A549 (cell line): ENCODE measurements at regions not wholly inside any gene's neighbourhood (a gene's known extent, or its start where the extent isn't known, plus 50 kb on each side); places are given as distances from the start of the nearest gene placed in this dataset.

Source experiments
- ATAC-seq, 2 experiments: fragments of 200-7000 bp in 1 of 2; fragments of >200 bp in 1 of 2; cut with Nextera tagmentation in 1 of 2; cut with Tn5 transposase in 1 of 2; 3 replicates each; pipeline versions ENCODE4 v1.8.0 to v1.9.1; 2018 to 2020; ENCODE audit warnings: mild to moderate bottlenecking in 1 of 2, moderate library complexity in 1 of 2
- CTCF ChIA-PET: fragments of 300-600 bp; sonication (Branson Sonifier 250); formaldehyde crosslinking; extraction: SDS; loops from one replicate; lab custom pipeline; 2021; ENCODE audit warnings: antibody characterized with exemption, inconsistent platforms; lab: Yijun Ruan, JAX
- POLR2A ChIA-PET: fragments of 350-600 bp; formaldehyde crosslinking; extraction: SDS; loops from one replicate; lab custom pipeline; 2021; ENCODE audit warnings: antibody characterized with exemption, inconsistent platforms; lab: Yijun Ruan, JAX
- DNase-seq, 2 experiments: peaks; one replicate each; pipeline versions ENCODE4 v3.0.0 to v3.0.0-alpha.2; 2011 to 2016; ENCODE audit warnings: low read depth in 1 of 2, low spot score in 1 of 2
- FAIRE-seq: peaks from 2 replicates; lab custom pipeline; 2011; peaks lifted over from hg19 to GRCh38; lab: Jason Lieb, UNC
- H3K27ac ChIP-seq, 2 experiments: fragments of >200 bp; sonication (Bioruptor Twin); formaldehyde crosslinking; 3 replicates each; pipeline ENCODE4 v1.5.1; 2016 to 2017
- H3K4me1 ChIP-seq: fragments of >200 bp; sonication (Bioruptor Twin); formaldehyde crosslinking; 3 replicates; pipeline ENCODE4 v1.6.1; 2016
- H3K4me2 ChIP-seq: fragments of >200 bp; sonication (Bioruptor Twin); formaldehyde crosslinking; 3 replicates; pipeline ENCODE4 v1.6.1; 2016
- H3K4me3 ChIP-seq: fragments of >200 bp; sonication (Bioruptor Twin); formaldehyde crosslinking; 3 replicates; pipeline ENCODE4 v1.5.1; 2016
- H3K9me3 ChIP-seq: fragments of >200 bp; sonication (Bioruptor Twin); formaldehyde crosslinking; 3 replicates; pipeline ENCODE4 v1.6.1; 2016
- CHD4 ChIP-seq: fragments of 200-600 bp; sonication (generic); IDR thresholded peaks from 2 replicates; pipeline ENCODE4 v1.6.1; 2016; ENCODE audit warnings: antibody characterized with exemption, mild to moderate bottlenecking, borderline replicate concordance
- CTCF ChIP-seq: fragments of >200 bp; sonication (Bioruptor Twin); formaldehyde crosslinking; IDR thresholded peaks from 3 replicates; pipeline ENCODE4 v1.5.1; 2016
- E2F6 ChIP-seq: IDR thresholded peaks from 2 replicates; pipeline ENCODE4 v1.6.1; 2012; ENCODE audit warnings: low read depth, borderline replicate concordance
- EHF ChIP-seq: fragments of 250-450 bp; sonication (Bioruptor Pico); IDR thresholded peaks from 2 replicates; pipeline ENCODE4 v1.5.0; 2020; ENCODE audit warnings: mild to moderate bottlenecking
- EHMT2 ChIP-seq: fragments of 200-600 bp; sonication (generic); IDR thresholded peaks from 2 replicates; pipeline ENCODE4 v1.6.1; 2016; ENCODE audit warnings: antibody characterized with exemption, low read depth, mild to moderate bottlenecking, moderate library complexity
- ESRRA ChIP-seq: fragments of 150-350 bp; IDR thresholded peaks from 2 replicates; pipeline ENCODE4 v1.6.1; 2014; ENCODE audit warnings: mild to moderate bottlenecking, low read length, borderline replicate concordance
- FOXS1 ChIP-seq: fragments of 250-450 bp; sonication (Bioruptor Pico); IDR thresholded peaks from 2 replicates; pipeline ENCODE4 v1.5.0; 2020; ENCODE audit warnings: mild to moderate bottlenecking, moderate library complexity
- HMGXB4 ChIP-seq: fragments of 250-450 bp; sonication (Bioruptor Pico); IDR thresholded peaks from 2 replicates; pipeline ENCODE4 v1.5.0; 2021; ENCODE audit warnings: mild to moderate bottlenecking, moderate library complexity, borderline replicate concordance
- JUNB ChIP-seq: fragments of >200 bp; sonication (Bioruptor Twin); formaldehyde crosslinking; IDR thresholded peaks from 2 replicates; pipeline ENCODE4 v1.6.1; 2016
- KDM1A ChIP-seq: fragments of 200-600 bp; sonication (generic); IDR thresholded peaks from 2 replicates; pipeline ENCODE4 v1.6.1; 2016; ENCODE audit warnings: low read depth, mild to moderate bottlenecking
- KDM5A ChIP-seq: fragments of 200-600 bp; sonication (generic); IDR thresholded peaks from 2 replicates; pipeline ENCODE4 v1.6.1; 2016; ENCODE audit warnings: antibody characterized with exemption, mild to moderate bottlenecking
- MAFK ChIP-seq: fragments of 450-650 bp; IDR thresholded peaks from 2 replicates; pipeline ENCODE4 v1.6.1; 2014; ENCODE audit not compliant: partially characterized antibody
- MAX ChIP-seq: IDR thresholded peaks from 2 replicates; pipeline ENCODE4 v1.6.1; 2012
- MAZ ChIP-seq: fragments of 150-350 bp; IDR thresholded peaks from 2 replicates; pipeline ENCODE4 v1.6.1; 2014; ENCODE audit warnings: antibody characterized with exemption, low read depth, low read length, borderline replicate concordance
- MYC ChIP-seq: IDR thresholded peaks from 2 replicates; pipeline ENCODE4 v1.6.1; 2012; ENCODE audit warnings: mild to moderate bottlenecking, inconsistent platforms, low read length, improper control_type of control experiment, borderline replicate concordance
- NPAS2 ChIP-seq: fragments of 250-450 bp; sonication (Bioruptor Pico); IDR thresholded peaks from 2 replicates; pipeline ENCODE4 v1.8.0; 2022; ENCODE audit warnings: mild to moderate bottlenecking, moderate library complexity, borderline replicate concordance
- NR3C1 ChIP-seq: fragments of >200 bp; sonication (Bioruptor Twin); formaldehyde crosslinking; IDR thresholded peaks from 3 replicates; pipeline ENCODE4 v1.6.1; 2017
- PBX3 ChIP-seq: IDR thresholded peaks from 2 replicates; pipeline ENCODE4 v1.6.1; 2012
- RAD21 ChIP-seq, 2 experiments: fragments of >200 bp in 1 of 2; sonication (Bioruptor Twin) in 1 of 2; formaldehyde crosslinking in 1 of 2; IDR thresholded peaks in 1 of 2; conservative IDR thresholded peaks in 1 of 2; 2 replicates in 1 of 2; 3 replicates in 1 of 2; pipeline ENCODE4 v1.6.1; 2012 to 2018; ENCODE audit warnings: inconsistent platforms in 1 of 2
- RARB ChIP-seq: fragments of 250-450 bp; sonication (Bioruptor Pico); IDR thresholded peaks from 2 replicates; pipeline ENCODE4 v1.8.0; 2021; ENCODE audit warnings: mild to moderate bottlenecking, moderate library complexity
- RCOR1 ChIP-seq: fragments of 150-350 bp; IDR thresholded peaks from 2 replicates; pipeline ENCODE4 v1.6.1; 2014; ENCODE audit warnings: antibody characterized with exemption, low read length, low read depth
- RNF2 ChIP-seq: fragments of 200-600 bp; sonication (generic); IDR thresholded peaks from 2 replicates; pipeline ENCODE4 v1.6.1; 2016; ENCODE audit warnings: low read depth, mild to moderate bottlenecking, antibody characterized with exemption, moderate library complexity, borderline replicate concordance
- SREBF2 ChIP-seq: fragments of 450-650 bp; IDR thresholded peaks from 2 replicates; pipeline ENCODE4 v1.6.1; 2014; ENCODE audit warnings: mild to moderate bottlenecking, moderate library complexity
- TP53 ChIP-seq: fragments of 250-450 bp; sonication (Bioruptor Pico); IDR thresholded peaks from 2 replicates; pipeline ENCODE4 v1.5.0; 2021; ENCODE audit warnings: mild to moderate bottlenecking, moderate library complexity
- ZC3H11A ChIP-seq: fragments of 450-650 bp; IDR thresholded peaks from 2 replicates; pipeline ENCODE4 v1.6.1; 2014; ENCODE audit warnings: antibody characterized with exemption, mild to moderate bottlenecking
- ZNF302 ChIP-seq: fragments of 250-450 bp; sonication (Bioruptor Pico); IDR thresholded peaks from 2 replicates; pipeline ENCODE4 v1.9.0; 2021; ENCODE audit warnings: inconsistent platforms, mild to moderate bottlenecking, moderate library complexity
- ZSCAN20 ChIP-seq: fragments of 250-450 bp; sonication (Bioruptor Pico); IDR thresholded peaks from 2 replicates; pipeline ENCODE4 v1.8.0; 2022; ENCODE audit warnings: mild to moderate bottlenecking, moderate library complexity
- WGBS: methylation state at CpG from one replicate; pipeline ENCODE4 v1.1.6; 2017; ENCODE audit errors: missing lambda C conversion rate; 5-methylcytosine and 5-hydroxymethylcytosine counted together

GRCh38 chr7:10471280-10472058, 502.2 kb upstream of the PHF14 start:
- WGBS: 0% methylated on average over 2 of the region's 2 CpGs
- ATAC-seq (no peak), FAIRE-seq (no peak), DNase-seq (no peak)
- H3K27ac ChIP-seq: no peak overlapping the region
- no peaks in the 10 kb centered on the region for H3K9me3 ChIP-seq
- no peak overlapping the region for H3K4me3 ChIP-seq
- ChIA-PET POLR2A (no interaction called here), CTCF (no interaction called here)
- TF ChIP-seq RAD21 (conservative IDR thresholded peaks at IDR 0.05 in 1 of 2, IDR thresholded peaks at IDR 0.05 in 1 of 2) (no peak), ESRRA (no peak), FOXS1 (CRISPR knock-in tag) (no peak), SREBF2 (no peak), EHF (CRISPR knock-in tag) (no peak), KDM1A (no peak), JUNB (no peak), RNF2 (no peak), RARB (CRISPR knock-in tag) (no peak), TP53 (no peak), E2F6 (no peak), MYC (no peak), ZC3H11A (no peak), EHMT2 (no peak), MAZ (no peak), RCOR1 (no peak), ZNF302 (CRISPR knock-in tag) (no peak), ZSCAN20 (CRISPR knock-in tag) (no peak)
- H3K4me2 ChIP-seq: no peak overlapping the region
- H3K4me1 ChIP-seq: no peaks in the 10 kb centered on the region

- no peak overlapping the region for H3K4me3 ChIP-seq
- H3K9me3 ChIP-seq: no peaks in the 10 kb centered on the region
- TF ChIP-seq MAX: no peak
- no peak for TF ChIP-seq PBX3
- TF ChIP-seq CTCF: no peak
- TF ChIP-seq KDM5A: no peak
- TF ChIP-seq RARB (CRISPR knock-in tag): no peak
- no peak for TF ChIP-seq KDM1A
- no peak for TF ChIP-seq CHD4
- no peak for TF ChIP-seq MYC
- TF ChIP-seq HMGXB4 (CRISPR knock-in tag): no peak
- TF ChIP-seq EHF (CRISPR knock-in tag): no peak
- TF ChIP-seq MAFK: no peak
- no peak for TF ChIP-seq NPAS2 (CRISPR knock-in tag)
- TF ChIP-seq NR3C1: no peak
- H3K27ac ChIP-seq: no peak overlapping the region
- 0% methylated on average over 3 of the region's 3 CpGs for WGBS
- CTCF ChIA-PET: no interaction called here
- no peaks in the 10 kb centered on the region for H3K4me1 ChIP-seq
- H3K4me2 ChIP-seq: no peak overlapping the region
- DNase-seq (no peak), FAIRE-seq (no peak), ATAC-seq (no peak)
- POLR2A ChIA-PET: no interaction called here
Measured at GRCh38 chr7:10472115-10472514, 501.6 kb upstream of the PHF14 start.
